ENCODE measurements at regions not wholly inside any gene's neighbourhood (a gene's known extent, or its start where the extent isn't known, plus 50 kb on each side); places are given as distances from the start of the nearest gene placed in this dataset.

DNA sequence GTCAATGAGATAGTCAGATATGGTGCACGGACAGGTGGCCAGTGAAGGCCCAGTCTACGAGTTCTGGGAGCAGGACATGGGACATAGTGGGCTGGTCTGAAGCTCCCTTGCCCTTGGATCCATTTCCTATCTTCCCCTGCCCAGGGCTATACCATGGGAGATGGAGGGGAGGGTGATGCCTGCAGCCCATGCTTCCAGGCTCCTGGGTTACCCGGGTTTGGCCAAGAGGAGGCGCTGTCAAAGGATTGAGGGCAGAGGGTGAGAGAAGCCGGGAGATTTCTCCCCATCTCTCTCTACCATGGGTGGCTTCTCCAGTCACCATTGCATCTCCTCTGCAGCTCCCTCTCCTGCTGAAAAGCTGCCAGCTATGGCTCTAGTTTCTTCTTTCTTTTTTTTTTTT, 52.8 kb upstream of the LHX5 start:
- no peak for DNase-seq (ENCODE audit: low spot score)

DNA sequence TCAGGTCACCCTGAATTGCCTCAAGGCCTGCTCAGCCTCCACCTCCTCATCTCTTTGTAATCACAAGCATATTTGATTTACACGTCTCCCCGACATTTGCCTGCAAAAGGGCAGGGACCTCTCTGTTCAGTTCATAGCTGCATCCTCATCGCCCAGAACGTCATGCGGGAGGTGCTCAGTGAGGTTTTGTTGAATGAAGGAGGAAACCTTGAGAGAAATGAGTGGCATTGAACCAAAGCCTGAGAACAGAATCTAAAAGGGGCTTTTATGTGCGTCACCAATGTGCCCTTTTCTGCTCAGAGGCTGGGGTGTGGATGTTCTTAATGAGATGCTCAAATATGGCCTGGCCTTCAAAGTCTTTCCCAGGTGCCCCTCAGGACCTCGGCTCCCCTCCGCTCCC, 50.0 kb upstream of the LHX5 start:
- DNase-seq (ENCODE audit: low spot score): no peak
